DND-41 (cell line): ENCODE measurements at regions not wholly inside any gene's neighbourhood (a gene's known extent, or its start where the extent isn't known, plus 50 kb on each side); places are given as distances from the start of the nearest gene placed in this dataset.

ENCODE experiments used
- ATAC-seq: fragments of 200-7000 bp; cut with Tn5 transposase; 3 replicates; pipeline ENCODE4 v1.9.1; 2021; ENCODE audit warnings: low read depth; ENCODE audit not compliant: insufficient read depth
- DNase-seq: peaks from one replicate; pipeline ENCODE4 v3.0.0-alpha.2; 2020
- H2AFZ ChIP-seq: 2 replicates; pipeline ENCODE4 v1.6.0; 2012; ENCODE audit warnings: low read depth, low read length
- H3K27ac ChIP-seq: 2 replicates; pipeline ENCODE4 v1.5.1; 2012; ENCODE audit warnings: low read length, inconsistent platforms
- H3K27me3 ChIP-seq: fragments of 200-600 bp; sonication (generic); 2 replicates; pipeline ENCODE4 v1.6.0; 2012; ENCODE audit warnings: low read length, mild to moderate bottlenecking, inconsistent platforms; ENCODE audit not compliant: insufficient read depth, poor library complexity
- H3K36me3 ChIP-seq: 2 replicates; pipeline ENCODE4 v1.5.1; 2012; ENCODE audit warnings: low read length, inconsistent platforms; ENCODE audit not compliant: insufficient read depth
- H3K4me1 ChIP-seq: 2 replicates; pipeline ENCODE4 v1.5.1; 2012; ENCODE audit warnings: mild to moderate bottlenecking, low read length; ENCODE audit not compliant: insufficient read depth
- H3K4me2 ChIP-seq: 2 replicates; pipeline ENCODE4 v1.6.0; 2012; ENCODE audit warnings: mild to moderate bottlenecking, moderate library complexity, low read length, inconsistent platforms; ENCODE audit not compliant: insufficient read depth
- H3K4me3 ChIP-seq, 2 experiments: fragments of 200-600 bp in 1 of 2; shearing (Covaris generic) in 1 of 2; 2 replicates each; pipeline ENCODE4 v1.5.1; 2012 to 2016; ENCODE audit warnings: inconsistent platforms in 2 of 2, low read length in 2 of 2, mild to moderate bottlenecking in 2 of 2, low read depth in 1 of 2, moderate library complexity in 1 of 2
- H3K79me2 ChIP-seq: 2 replicates; pipeline ENCODE4 v1.6.0; 2012; ENCODE audit warnings: low read length, inconsistent platforms; ENCODE audit not compliant: insufficient read depth
- H3K9ac ChIP-seq: 2 replicates; pipeline ENCODE4 v1.6.0; 2012; ENCODE audit warnings: low read depth, mild to moderate bottlenecking, inconsistent platforms, low read length, moderate library complexity
- H3K9me3 ChIP-seq: 2 replicates; pipeline ENCODE4 v1.5.1; 2012; ENCODE audit warnings: low read length, moderate library complexity, mild to moderate bottlenecking, inconsistent platforms; ENCODE audit not compliant: insufficient read depth, severe bottlenecking
- H4K20me1 ChIP-seq: 2 replicates; pipeline ENCODE4 v1.6.0; 2012; ENCODE audit warnings: low read length; ENCODE audit not compliant: insufficient read depth
- EZH2 ChIP-seq: IDR thresholded peaks from 3 replicates; pipeline ENCODE4 v1.6.1; 2012; ENCODE audit warnings: borderline replicate concordance, low read depth, mild to moderate bottlenecking, moderate library complexity, low read length, inconsistent platforms; ENCODE audit not compliant: severe bottlenecking
- TF ChIP-seq, protein P1 (sequence below): IDR thresholded peaks from 2 replicates; pipeline ENCODE4 v1.5.1; 2012; ENCODE audit warnings: borderline replicate concordance, low read length, moderate library complexity, mild to moderate bottlenecking; ENCODE audit not compliant: poor library complexity, severe bottlenecking; ENCODE audit errors: extremely low read depth

DNA sequence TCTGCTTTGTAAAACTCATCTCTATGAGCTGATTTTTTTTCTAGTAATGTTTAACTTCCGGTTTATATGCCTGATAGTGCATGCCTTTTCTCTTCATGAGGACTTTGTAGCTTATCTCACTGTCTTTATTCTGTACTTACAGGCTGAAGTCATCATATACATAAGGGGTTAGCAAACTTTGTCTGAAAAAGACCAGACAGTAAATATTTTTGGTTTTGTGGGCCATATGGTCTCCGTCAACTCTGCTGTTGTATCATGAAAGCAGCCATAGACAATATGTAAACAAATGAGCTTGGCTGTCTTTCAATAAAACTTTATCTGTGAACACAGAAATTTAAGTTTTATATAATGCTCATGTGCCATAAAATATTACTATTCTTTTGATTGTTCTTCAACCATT, 172.1 kb downstream of the GXYLT1 start:
- H3K9me3 ChIP-seq: no peaks in the 10 kb centered on the region
- no peak for TF ChIP-seq EZH2
- TF ChIP-seq, protein P1, sequence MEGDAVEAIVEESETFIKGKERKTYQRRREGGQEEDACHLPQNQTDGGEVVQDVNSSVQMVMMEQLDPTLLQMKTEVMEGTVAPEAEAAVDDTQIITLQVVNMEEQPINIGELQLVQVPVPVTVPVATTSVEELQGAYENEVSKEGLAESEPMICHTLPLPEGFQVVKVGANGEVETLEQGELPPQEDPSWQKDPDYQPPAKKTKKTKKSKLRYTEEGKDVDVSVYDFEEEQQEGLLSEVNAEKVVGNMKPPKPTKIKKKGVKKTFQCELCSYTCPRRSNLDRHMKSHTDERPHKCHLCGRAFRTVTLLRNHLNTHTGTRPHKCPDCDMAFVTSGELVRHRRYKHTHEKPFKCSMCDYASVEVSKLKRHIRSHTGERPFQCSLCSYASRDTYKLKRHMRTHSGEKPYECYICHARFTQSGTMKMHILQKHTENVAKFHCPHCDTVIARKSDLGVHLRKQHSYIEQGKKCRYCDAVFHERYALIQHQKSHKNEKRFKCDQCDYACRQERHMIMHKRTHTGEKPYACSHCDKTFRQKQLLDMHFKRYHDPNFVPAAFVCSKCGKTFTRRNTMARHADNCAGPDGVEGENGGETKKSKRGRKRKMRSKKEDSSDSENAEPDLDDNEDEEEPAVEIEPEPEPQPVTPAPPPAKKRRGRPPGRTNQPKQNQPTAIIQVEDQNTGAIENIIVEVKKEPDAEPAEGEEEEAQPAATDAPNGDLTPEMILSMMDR: no peak
- no peak overlapping the region for H3K27ac ChIP-seq
- H3K36me3 ChIP-seq: no peaks in the 10 kb centered on the region
- no peak overlapping the region for H3K4me2 ChIP-seq
- no peak overlapping the region for H2AFZ ChIP-seq
- no peak overlapping the region for H3K4me3 ChIP-seq
- DNase-seq (no peak), ATAC-seq (no peak)
- H3K9ac ChIP-seq: no peak overlapping the region
- no peaks in the 10 kb centered on the region for H4K20me1 ChIP-seq
- no peaks in the 10 kb centered on the region for H3K79me2 ChIP-seq
- no peaks in the 10 kb centered on the region for H3K27me3 ChIP-seq
- H3K4me1 ChIP-seq: no peaks in the 10 kb centered on the region

DNA sequence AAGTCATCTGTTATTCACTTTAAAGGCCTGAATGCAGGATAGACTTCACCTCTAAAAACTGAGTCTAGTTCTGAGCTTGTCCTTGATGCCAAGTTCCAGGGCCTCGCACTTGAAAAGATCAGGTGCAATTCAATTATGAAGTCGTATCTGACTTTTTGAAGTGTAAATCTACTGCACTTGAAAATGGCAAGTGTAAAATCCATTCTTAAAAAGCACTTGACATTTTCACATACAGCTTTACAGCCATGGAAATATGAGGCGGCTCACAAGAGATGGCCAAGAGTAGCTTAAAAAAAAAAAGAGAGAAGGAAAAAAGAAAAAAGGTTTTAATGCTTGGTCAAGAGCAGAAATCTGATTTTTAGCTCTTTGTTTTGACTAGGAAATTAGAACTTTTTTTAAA, 172.5 kb downstream of the GXYLT1 start:
- no peaks in the 10 kb centered on the region for H3K27me3 ChIP-seq
- DNase-seq (no peak), ATAC-seq (no peak)
- no peak overlapping the region for H2AFZ ChIP-seq
- H3K4me1 ChIP-seq: no peaks in the 10 kb centered on the region
- no peak overlapping the region for H3K27ac ChIP-seq
- H3K4me2 ChIP-seq: no peak overlapping the region
- no peaks in the 10 kb centered on the region for H3K79me2 ChIP-seq
- no peaks in the 10 kb centered on the region for H3K36me3 ChIP-seq
- H3K9ac ChIP-seq: no peak overlapping the region
- no peaks in the 10 kb centered on the region for H3K9me3 ChIP-seq
- no peak overlapping the region for H3K4me3 ChIP-seq
- no peaks in the 10 kb centered on the region for H4K20me1 ChIP-seq
- TF ChIP-seq, protein P1: no peak
- no peak for TF ChIP-seq EZH2

DNA sequence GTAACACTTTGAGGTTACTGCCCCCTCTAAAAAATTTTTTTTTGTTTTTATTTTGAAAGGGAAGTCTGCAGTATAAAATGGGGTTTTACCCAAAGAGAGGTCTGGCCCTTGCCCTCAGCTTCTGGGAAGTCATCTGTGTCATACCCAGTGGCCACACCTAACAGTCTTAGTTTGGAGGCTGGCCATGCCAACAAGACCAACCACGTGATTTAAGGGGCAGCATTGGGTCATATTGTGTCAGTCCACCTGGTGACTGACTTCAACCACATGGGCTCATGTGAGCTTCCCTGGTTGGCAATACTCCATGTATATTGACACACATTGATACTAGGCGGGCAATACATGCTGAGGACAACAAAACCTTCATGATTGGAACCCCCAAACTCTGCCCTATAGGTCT, 173.9 kb downstream of the GXYLT1 start:
- ATAC-seq: no peak
- DNase-seq: no peak

DNA sequence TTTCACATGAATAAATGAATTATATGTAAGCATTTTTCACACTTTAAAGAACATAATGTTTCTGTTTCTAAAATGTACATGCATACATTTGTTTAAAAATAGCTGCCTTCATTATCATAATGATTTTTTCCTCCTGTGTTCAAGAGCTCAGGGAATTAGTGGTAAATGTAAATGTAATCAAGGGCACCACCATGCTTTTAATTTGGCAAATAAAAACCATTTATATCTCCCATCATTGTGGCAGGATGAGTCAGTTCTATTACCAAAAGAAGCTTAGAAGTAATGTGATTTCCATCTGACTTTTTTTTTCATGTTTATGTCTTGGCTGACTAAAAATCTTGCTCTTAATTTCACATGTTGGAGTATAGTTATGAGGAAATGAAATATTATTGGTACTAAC, 176.1 kb downstream of the GXYLT1 start:
- Histone ChIP-seq H3K27ac (no peak overlapping the region), H3K27me3 (no peaks in the 10 kb centered on the region), H3K4me1 (no peaks in the 10 kb centered on the region), H2AFZ (no peak overlapping the region), H3K36me3 (no peaks in the 10 kb centered on the region), H3K4me2 (no peak overlapping the region), H3K9ac (no peak overlapping the region), H3K9me3 (no peaks in the 10 kb centered on the region), H3K4me3 (no peak overlapping the region), H4K20me1 (no peaks in the 10 kb centered on the region), H3K79me2 (no peaks in the 10 kb centered on the region)
- DNase-seq (no peak), ATAC-seq (no peak)
- TF ChIP-seq EZH2: no peak

More for the DNA sequence above, 173.9 kb downstream of the GXYLT1 start:
- Histone ChIP-seq H3K36me3 (no peaks in the 10 kb centered on the region), H3K79me2 (no peaks in the 10 kb centered on the region), H3K9ac (no peak overlapping the region), H3K27me3 (no peaks in the 10 kb centered on the region), H3K4me1 (no peaks in the 10 kb centered on the region), H3K27ac (no peak overlapping the region), H3K4me3 (no peak overlapping the region), H4K20me1 (no peaks in the 10 kb centered on the region), H3K9me3 (no peaks in the 10 kb centered on the region), H3K4me2 (no peak overlapping the region), H2AFZ (no peak overlapping the region)
- TF ChIP-seq, protein P1: no peak
- no peak for TF ChIP-seq EZH2
